ENCODE measurements at regions not wholly inside any gene's neighbourhood (a gene's known extent, or its start where the extent isn't known, plus 50 kb on each side); places are given as distances from the start of the nearest gene placed in this dataset.
A peak's percentile ranks its signal among the peaks of the same experiment; 100 is the strongest.

GRCh38 chr18:22486667-22487066 lies 69.0 kb upstream of the CTAGE1 start:
- no peak overlapping the region for H3K4me3 ChIP-seq (replicated peaks in 1 of 2; ENCODE audit: low read depth in 2 of 2, low read length in 2 of 2)
- no peak for DNase-seq (ENCODE audit: low read depth in 2 of 2)
- TF ChIP-seq, protein P1, sequence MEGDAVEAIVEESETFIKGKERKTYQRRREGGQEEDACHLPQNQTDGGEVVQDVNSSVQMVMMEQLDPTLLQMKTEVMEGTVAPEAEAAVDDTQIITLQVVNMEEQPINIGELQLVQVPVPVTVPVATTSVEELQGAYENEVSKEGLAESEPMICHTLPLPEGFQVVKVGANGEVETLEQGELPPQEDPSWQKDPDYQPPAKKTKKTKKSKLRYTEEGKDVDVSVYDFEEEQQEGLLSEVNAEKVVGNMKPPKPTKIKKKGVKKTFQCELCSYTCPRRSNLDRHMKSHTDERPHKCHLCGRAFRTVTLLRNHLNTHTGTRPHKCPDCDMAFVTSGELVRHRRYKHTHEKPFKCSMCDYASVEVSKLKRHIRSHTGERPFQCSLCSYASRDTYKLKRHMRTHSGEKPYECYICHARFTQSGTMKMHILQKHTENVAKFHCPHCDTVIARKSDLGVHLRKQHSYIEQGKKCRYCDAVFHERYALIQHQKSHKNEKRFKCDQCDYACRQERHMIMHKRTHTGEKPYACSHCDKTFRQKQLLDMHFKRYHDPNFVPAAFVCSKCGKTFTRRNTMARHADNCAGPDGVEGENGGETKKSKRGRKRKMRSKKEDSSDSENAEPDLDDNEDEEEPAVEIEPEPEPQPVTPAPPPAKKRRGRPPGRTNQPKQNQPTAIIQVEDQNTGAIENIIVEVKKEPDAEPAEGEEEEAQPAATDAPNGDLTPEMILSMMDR (IDR thresholded peaks at IDR 0.05; ENCODE audit: low read depth, low read length): no peak

- no peak overlapping the region for H3K4me3 ChIP-seq (replicated peaks in 1 of 2; ENCODE audit: low read depth in 2 of 2, low read length in 2 of 2)
- TF ChIP-seq, protein P1 (IDR thresholded peaks at IDR 0.05; ENCODE audit: low read depth, low read length): no peak
- DNase-seq (ENCODE audit: low read depth in 2 of 2): peak; percentile 60 to 68
These were observed 70.8 kb upstream of the CTAGE1 start for GRCh38 chr18:22488554-22488953.

DNA sequence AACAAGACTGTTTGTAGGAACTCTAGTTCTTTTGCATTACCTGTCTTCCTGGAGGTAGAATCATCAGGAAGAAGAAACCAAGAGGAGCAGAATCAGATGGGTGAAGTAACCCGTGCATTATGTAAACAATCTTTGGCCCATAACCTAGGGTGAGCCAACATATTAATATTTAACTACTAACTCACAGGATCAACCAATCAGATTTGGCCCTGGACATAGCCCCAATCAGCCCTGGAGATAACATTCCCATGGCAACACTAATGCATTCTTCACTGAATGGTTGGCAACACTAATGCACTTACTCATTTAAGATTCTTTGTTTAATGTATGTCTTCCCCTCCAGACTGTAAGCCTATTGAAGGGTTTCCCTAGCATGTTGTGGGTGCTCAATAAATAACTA lies 72.0 kb upstream of the CTAGE1 start:
- DNase-seq (ENCODE audit: low read depth in 2 of 2): peak in 1 of 2 donors; percentile 51
- no peak overlapping the region for H3K4me3 ChIP-seq (replicated peaks in 1 of 2; ENCODE audit: low read depth in 2 of 2, low read length in 2 of 2)
- TF ChIP-seq, protein P1 (IDR thresholded peaks at IDR 0.05; ENCODE audit: low read depth, low read length): no peak

DNA sequence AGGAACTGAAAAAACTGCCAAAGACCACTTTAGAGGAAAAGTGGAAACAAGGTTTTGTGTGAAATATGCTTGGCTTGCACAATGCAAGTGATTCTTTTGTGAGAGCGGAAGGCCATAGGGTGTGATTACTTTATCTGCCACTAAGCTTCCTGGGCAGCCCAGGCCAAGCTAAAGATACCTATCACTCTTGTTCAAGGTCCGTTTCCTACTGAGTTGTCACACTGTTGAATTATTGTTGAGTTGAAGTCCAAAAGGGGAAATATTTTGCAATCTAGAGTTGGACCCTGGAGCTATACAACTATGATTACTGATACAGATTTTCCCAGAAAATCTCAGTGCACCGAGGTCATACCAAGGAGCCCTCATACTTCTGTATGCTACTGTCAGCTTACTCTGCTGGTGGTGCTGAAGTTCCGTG lies 72.7 kb upstream of the CTAGE1 start:
- no peak overlapping the region for H3K4me3 ChIP-seq (replicated peaks in 1 of 2; ENCODE audit: low read depth in 2 of 2, low read length in 2 of 2)
- TF ChIP-seq, protein P1 (IDR thresholded peaks at IDR 0.05; ENCODE audit: low read depth, low read length): no peak
- DNase-seq (ENCODE audit: low read depth in 2 of 2): no peak

- TF ChIP-seq, protein P1 (IDR thresholded peaks at IDR 0.05; ENCODE audit: low read depth, low read length): no peak
- no peak overlapping the region for H3K4me3 ChIP-seq (replicated peaks in 1 of 2; ENCODE audit: low read depth in 2 of 2, low read length in 2 of 2)
- DNase-seq (ENCODE audit: low read depth in 2 of 2): no peak
These were observed 75.5 kb upstream of the CTAGE1 start for GRCh38 chr18:22493255-22493654.

- H3K4me3 ChIP-seq (replicated peaks in 1 of 2; ENCODE audit: low read depth in 2 of 2, low read length in 2 of 2): no peak overlapping the region
- TF ChIP-seq, protein P1 (IDR thresholded peaks at IDR 0.05; ENCODE audit: low read depth, low read length): no peak
- peak; percentile 31 to 60 for DNase-seq (ENCODE audit: low read depth in 2 of 2)
These were observed 76.2 kb upstream of the CTAGE1 start for GRCh38 chr18:22493940-22494339.

- DNase-seq (ENCODE audit: low read depth in 2 of 2): peak; percentile 77 to 86
- TF ChIP-seq, protein P1 (IDR thresholded peaks at IDR 0.05; ENCODE audit: low read depth, low read length): no peak
- H3K4me3 ChIP-seq (replicated peaks in 1 of 2; ENCODE audit: low read depth in 2 of 2, low read length in 2 of 2): no peak overlapping the region
These were observed 77.1 kb upstream of the CTAGE1 start for GRCh38 chr18:22494771-22495170.

All from cardiac fibroblast (primary cell).